ENCODE measurements at regions not wholly inside any gene's neighbourhood (a gene's known extent, or its start where the extent isn't known, plus 50 kb on each side); places are given as distances from the start of the nearest gene placed in this dataset.

DNA sequence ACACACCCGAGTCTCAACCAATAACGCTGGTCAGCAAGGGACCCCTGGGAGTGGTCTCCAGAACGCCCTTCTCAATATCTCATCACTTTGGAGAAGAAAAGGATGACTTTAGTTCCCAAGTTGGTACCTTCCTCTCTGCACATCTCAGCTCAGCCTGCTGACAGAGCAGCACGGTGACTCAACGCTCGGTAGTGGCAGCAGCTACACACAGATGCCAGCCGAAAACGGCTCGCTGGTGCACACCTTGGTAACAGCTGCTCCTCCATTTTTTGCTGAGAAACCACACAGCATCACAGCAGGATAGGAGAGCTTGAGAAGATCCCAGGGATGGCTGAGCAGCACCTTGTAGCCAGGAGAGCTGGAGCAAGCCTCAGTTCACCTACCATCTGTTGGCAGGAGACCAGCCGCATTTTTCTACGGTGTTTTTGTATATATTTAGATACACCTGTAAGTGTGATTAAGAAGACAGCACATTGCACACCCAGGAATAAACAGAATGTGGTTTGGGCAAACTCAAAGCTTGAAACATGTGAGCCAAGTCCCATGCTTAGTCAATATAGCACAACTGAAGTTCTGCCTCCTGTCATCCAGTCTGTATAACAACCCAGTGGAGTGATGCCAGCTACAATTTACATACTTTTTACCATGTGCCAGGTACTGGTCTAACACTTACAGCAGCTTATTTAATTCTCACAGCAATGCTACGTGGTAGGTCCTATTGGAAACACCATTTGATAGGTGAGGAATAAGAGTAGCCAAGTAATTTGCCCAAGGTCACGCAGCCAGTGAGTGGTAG lies 83.8 kb upstream of the ERCC4 start:
- no peak overlapping the region for H3K4me3 Mint-ChIP-seq
- Histone ChIP-seq H4K20me1 (replicated peaks; ENCODE audit: insufficient read depth) (no peaks in the 10 kb centered on the region), H3K9me2 (ENCODE audit: insufficient read depth) (0 out of 2 replicates have a peak, but pooled peaks cover 2% of the 10 kb centered on the region), H3K36me3 (ENCODE audit: insufficient read depth) (no peaks in the 10 kb centered on the region), H2AFZ (no peak overlapping the region), H3K4me3 (no peak overlapping the region), H3K79me2 (replicated peaks; ENCODE audit: insufficient read depth) (no peaks in the 10 kb centered on the region), H3K4me1 (ENCODE audit: insufficient read depth) (no peaks in the 10 kb centered on the region), H3K27me3 (ENCODE audit: insufficient read depth) (no peaks in the 10 kb centered on the region), H3K27ac (ENCODE audit: low read depth) (no peak overlapping the region), H3F3A (replicated peaks; ENCODE audit: low read depth) (no peaks in the 10 kb centered on the region), H3K4me2 (no peak overlapping the region)
- no peak overlapping the region for H3K27ac Mint-ChIP-seq
- H3K36me3 Mint-ChIP-seq (ENCODE audit: low read depth), result no peaks in the 10 kb centered on the region
- peaks cover 4% of the 10 kb centered on the region for H3K4me1 Mint-ChIP-seq
- DNase-seq (ENCODE audit: low spot score) (no peak), ATAC-seq (no peak)
- peaks cover under 1% of the 10 kb centered on the region; the same call in 1 of the 3 replicates for H3K9me3 Mint-ChIP-seq
- peaks cover 6% of the 10 kb centered on the region for H3K27me3 Mint-ChIP-seq (ENCODE audit: insufficient read depth, low read depth, poor library complexity)
- TF ChIP-seq REST (IDR thresholded peaks at IDR 0.05; ENCODE audit: unreplicated experiment) (no peak), JUNB (IDR thresholded peaks at IDR 0.05; ENCODE audit: unreplicated experiment) (no peak), CREB1 (CRISPR knock-in tag; IDR thresholded peaks at IDR 0.05; ENCODE audit: low read depth) (no peak), ZNF331 (CRISPR knock-in tag; IDR thresholded peaks at IDR 0.05; ENCODE audit: low read depth) (no peak), ZNF114 (CRISPR knock-in tag; IDR thresholded peaks at IDR 0.05) (no peak), ETS1 (IDR thresholded peaks at IDR 0.05) (no peak), NANOG (IDR thresholded peaks at IDR 0.05; ENCODE audit: borderline replicate concordance) (no peak), POLR2AphosphoS5 (IDR thresholded peaks at IDR 0.05; ENCODE audit: low read depth) (no peak), ZNF462 (CRISPR knock-in tag; IDR thresholded peaks at IDR 0.05) (no peak)
